Frontal cortex (tissue), 3 donors: ENCODE measurements at regions not wholly inside any gene's neighbourhood (a gene's known extent, or its start where the extent isn't known, plus 50 kb on each side); places are given as distances from the start of the nearest gene placed in this dataset.

Experiments used
- DNase-seq, 2 donors: peaks; one replicate each; pipeline ENCODE4 v3.0.0; 2012; ENCODE audit warnings: low spot score in 2 of 2
- FAIRE-seq: peaks from 2 replicates; lab custom pipeline; 2012; peaks lifted over from hg19 to GRCh38; lab: Jason Lieb, UNC
- donor health status: control.
- donor health status: control.
- donor health status: control.

DNA sequence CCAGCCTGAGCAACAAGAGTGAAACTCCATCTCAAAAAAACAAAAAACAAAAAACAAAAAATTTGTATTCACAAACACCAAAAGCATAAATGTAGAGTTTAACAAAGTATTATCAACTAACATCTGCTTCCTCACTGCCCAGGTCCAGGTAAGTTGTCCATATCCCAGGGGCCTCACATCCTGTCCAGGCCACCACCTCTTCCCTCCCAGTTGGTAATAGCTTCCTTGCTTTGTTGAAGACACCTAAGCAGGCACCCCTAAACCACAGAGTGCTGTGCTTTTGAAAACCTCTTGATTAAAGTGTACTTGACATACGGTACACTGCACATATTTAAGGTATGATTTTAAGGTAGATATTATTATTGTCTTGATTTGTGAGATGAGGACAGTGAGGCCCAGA, 299.8 kb downstream of the SHQ1 start:
- FAIRE-seq (no peak), DNase-seq (no peak)

- DNase-seq (no peak), FAIRE-seq (no peak)
These were observed 301.1 kb downstream of the SHQ1 start for GRCh38 chr3:72547183-72547582.

- FAIRE-seq: no peak
- no peak for DNase-seq
These were observed 304.0 kb downstream of the SHQ1 start for GRCh38 chr3:72544239-72544638.

- DNase-seq (no peak), FAIRE-seq (no peak)
These were observed 305.0 kb downstream of the SHQ1 start for GRCh38 chr3:72543246-72543645.

- no peak for FAIRE-seq
These were observed 305.5 kb downstream of the SHQ1 start for GRCh38 chr3:72542781-72543180.

GRCh38 chr3:72539856-72540255, 308.4 kb downstream of the SHQ1 start:
- no peak for FAIRE-seq
- no peak for DNase-seq

More at GRCh38 chr3:72542781-72543180, 305.5 kb downstream of the SHQ1 start:
- DNase-seq: no peak

DNA sequence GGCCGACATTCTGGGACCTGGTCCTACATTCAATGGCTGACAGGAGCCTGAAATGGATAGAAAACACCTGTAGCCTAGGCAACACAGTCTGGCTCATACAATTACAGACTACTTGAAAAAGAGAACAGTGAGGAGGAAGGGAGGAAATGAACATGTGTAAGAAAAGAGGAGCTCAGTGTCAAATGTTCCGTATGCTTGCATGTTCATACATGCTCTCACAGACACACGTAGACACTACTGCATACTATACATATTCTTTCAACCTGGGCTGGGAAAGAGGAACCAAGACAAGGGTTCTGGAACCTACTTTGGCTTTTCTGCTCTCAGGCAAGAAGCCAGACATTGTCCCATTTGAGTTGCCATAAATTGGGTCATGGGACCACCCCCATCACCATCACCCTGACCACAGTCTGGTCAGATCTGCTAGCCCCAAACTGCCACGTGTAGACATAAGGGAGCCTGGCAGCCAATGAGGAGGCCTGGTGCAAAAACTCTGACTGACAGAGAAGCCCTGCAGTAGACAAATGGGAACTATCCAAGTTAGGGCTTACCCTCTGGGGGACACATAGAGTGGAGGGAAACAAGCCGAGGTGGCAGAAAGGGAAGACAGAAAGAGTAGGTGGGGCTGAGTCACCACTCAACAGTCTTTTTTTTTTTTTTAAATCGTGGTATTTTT, 310.0 kb downstream of the SHQ1 start:
- FAIRE-seq (no peak), DNase-seq (no peak)

GRCh38 chr3:72537448-72537847, 310.8 kb downstream of the SHQ1 start:
- DNase-seq (no peak), FAIRE-seq (no peak)

DNA sequence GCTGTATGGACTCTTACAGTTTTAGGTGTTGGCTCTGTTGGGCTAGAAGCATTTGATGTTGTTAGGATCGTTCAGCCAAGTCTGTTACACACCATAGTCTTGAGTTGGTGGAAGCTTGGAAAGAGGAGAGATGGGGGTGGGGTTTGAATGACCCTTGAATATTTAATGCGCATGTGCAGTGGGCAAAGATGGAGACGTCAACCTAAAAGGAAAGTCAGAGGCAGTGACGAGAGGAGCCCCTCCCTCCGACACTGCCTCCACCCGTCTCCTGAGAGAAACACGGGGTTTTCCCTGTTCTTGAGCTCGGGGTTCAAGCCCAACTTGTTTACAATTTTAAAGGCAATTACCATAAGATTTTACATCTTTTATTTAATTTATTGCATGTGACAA, 311.4 kb downstream of the SHQ1 start:
- no peak for DNase-seq
- FAIRE-seq: no peak

- no peak for FAIRE-seq
- no peak for DNase-seq
These were observed 311.9 kb downstream of the SHQ1 start for GRCh38 chr3:72536206-72536877.

- DNase-seq: no peak
- FAIRE-seq: no peak
These were observed 312.5 kb downstream of the SHQ1 start for GRCh38 chr3:72535772-72536171.

DNA sequence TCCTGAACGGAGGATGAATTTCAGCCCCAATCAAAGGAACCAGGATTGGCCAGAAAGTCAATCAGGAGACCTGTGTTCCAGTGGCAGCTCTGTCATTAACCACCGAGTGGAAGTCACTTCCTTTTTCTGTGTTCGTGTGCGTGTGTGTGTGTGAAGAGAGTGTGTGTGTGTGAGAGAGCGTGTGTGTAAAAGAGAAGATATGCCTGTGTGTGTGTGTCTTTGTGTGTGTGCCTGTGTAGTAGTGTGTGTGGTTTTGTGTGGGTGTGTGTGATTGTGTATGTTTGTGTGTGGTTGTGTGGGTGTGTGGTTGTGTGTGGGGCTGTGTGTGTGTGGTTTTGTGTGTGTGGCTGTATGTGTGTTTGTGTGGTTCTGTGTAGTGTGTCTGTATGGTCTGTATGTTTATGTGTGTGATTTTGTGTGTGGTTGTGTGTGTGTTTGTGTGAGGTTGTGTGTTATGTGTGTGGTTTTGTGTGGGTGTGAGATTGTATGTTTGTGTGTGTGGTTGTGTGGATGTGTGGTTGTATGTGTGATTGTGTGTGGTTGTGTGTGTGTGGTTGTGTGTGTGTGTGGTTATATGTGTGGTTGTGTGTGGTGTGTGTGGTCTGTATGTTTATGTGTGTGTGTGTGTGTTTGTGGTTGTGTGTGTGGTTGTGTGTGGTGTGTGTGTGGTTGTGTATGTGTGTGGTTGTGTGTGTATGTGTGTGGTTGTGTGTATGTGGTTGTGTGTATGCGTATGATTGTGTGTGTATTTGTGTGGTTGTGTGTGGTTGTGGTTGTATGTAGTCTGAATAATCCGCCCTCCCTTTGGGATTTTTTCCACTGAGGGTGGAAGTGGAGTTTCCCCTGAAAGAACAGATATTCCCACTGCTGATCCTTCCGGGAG, 314.4 kb downstream of the SHQ1 start:
- FAIRE-seq: no peak
- no peak for DNase-seq

- FAIRE-seq: no peak
These were observed 317.8 kb downstream of the SHQ1 start for GRCh38 chr3:72530426-72530825.

DNA sequence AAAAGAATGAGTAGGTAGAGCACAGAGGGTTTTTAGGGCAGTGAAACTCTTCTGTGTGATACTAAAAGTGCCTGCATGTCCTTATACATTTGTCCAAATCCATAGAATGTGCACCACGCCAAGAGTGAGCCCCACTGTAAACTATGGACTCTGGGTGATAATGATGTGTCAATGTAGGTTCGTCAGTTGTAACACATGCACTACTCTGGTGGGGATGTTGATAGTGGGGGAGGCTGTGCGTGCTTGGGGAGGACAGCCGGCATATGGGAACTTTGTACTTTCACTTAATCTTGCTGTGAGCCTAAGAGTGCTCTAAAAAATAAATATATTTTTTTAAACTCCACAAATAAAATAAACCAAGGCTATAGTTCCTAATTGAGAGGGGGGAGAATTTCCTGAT, 319.2 kb downstream of the SHQ1 start:
- DNase-seq: no peak
- no peak for FAIRE-seq

More at GRCh38 chr3:72530426-72530825, 317.8 kb downstream of the SHQ1 start:
- no peak for DNase-seq

- no peak for FAIRE-seq
These were observed 324.7 kb downstream of the SHQ1 start for GRCh38 chr3:72523429-72524151.

DNA sequence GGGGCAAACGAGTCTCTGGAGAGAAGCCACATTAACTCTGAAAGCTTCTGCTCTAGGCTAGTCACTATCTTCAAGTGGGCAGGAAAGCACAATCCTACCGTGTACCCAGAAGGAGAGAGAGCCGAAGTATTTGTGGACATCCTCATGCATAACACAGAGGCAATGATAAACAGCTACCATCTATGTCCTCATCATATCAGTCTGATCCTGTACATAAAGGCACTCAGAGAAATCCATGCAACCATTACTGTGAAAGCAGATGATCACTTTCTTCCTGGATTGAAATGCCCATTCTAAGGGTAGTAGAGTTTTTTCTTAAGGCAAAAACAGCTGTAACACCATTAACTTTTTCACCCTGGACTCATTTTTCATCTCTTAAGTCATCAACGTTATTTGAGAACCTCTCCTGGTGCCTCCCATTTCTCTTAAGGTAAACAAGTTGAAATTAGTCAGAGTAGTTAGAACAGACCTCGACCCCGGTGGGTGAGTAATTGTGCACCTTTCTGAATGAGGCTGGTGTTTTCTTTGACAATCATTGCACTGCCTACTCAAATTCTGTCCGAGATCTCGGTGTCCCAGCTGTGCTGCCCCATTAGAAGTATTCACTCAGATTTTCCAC, 327.4 kb downstream of the SHQ1 start:
- DNase-seq: no peak
- no peak for FAIRE-seq

More at GRCh38 chr3:72523429-72524151, 324.7 kb downstream of the SHQ1 start:
- DNase-seq: no peak

- DNase-seq (no peak), FAIRE-seq (no peak)
These were observed 328.2 kb downstream of the SHQ1 start for GRCh38 chr3:72519946-72520604.

DNA sequence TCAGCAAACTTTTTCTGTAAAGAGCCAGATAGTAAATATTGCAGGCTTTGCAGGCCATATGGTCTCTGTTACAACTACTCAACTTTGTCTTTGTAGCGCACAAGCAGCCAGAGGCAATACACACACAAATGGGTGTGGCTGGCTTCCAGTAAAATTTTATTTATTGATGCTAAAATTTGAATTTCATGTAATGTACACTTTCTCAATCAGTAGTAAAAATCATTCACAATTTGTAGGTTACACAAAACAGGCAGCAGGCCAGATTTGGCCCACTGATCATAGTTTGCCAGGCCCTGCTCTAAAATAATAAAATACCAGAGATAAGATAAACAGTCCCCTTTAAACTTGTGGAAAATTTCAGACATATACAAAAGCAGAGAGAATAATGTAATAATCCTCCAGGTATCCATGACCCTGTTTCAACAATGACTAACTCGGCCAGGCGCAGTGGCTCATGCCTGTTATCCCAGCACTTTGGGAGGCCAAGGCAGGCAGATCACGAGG, 330.3 kb downstream of the SHQ1 start:
- no peak for DNase-seq
- no peak for FAIRE-seq

- FAIRE-seq (no peak), DNase-seq (no peak)
These were observed 330.9 kb downstream of the SHQ1 start for GRCh38 chr3:72517336-72517735.
